ENCODE measurements at regions not wholly inside any gene's neighbourhood (a gene's known extent, or its start where the extent isn't known, plus 50 kb on each side); places are given as distances from the start of the nearest gene placed in this dataset.
A peak's percentile ranks its signal among the peaks of the same experiment; 100 is the strongest.
"Not testable (repeated sequence)": the region's sequence is repeated elsewhere in the genome, so short reads cannot be mapped to it uniquely, and the experiment has no call there.

- DNase-seq (ENCODE audit: low spot score), result no peak
Measured at GRCh38 chr1:60950224-60951063, 131.9 kb upstream of the NFIA start.

DNA sequence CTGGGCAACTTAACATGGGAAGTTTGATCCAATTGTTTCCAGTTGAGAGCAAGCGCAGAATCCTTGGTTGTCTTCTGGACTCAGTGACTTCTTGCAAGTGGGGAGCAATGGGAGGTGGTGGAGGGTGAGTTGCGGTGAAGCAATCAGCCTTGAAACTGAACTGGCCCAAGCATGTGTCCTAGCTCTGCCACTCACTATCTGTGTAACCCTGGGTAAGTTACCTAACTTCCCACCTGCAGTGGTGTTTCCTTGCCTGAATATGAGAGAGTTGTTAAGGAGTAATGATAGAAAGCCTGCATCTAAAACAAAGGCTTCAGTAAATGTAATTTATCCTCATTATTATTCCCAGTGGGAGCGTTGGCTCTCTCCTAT, 132.5 kb upstream of the NFIA start:
- no peak for DNase-seq (ENCODE audit: low spot score)

GRCh38 chr1:60949154-60949825, 133.1 kb upstream of the NFIA start:
- DNase-seq (ENCODE audit: low spot score), result no peak

GRCh38 chr1:60948486-60948885, 133.9 kb upstream of the NFIA start:
- no peak for DNase-seq (ENCODE audit: low spot score)

DNA sequence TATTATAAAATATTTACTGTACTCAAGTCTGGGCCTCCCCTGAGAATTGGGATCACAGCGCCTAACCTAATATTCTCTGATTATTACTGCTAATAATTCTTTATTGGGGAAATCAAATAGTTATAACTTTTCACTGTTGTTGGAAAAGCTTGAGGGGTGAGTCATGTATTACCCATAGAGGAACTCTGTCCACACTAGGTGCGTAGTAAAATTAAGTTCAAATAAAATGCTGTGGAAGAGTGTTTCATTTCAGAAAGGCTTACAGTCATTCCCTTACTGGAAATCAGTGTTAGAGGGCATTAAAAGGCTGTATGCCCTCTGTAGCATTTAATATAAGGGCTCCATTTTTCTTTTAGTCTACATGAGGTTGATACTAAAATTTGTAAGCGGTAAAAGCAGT, 135.0 kb upstream of the NFIA start:
- DNase-seq (ENCODE audit: low spot score), result no peak

DNA sequence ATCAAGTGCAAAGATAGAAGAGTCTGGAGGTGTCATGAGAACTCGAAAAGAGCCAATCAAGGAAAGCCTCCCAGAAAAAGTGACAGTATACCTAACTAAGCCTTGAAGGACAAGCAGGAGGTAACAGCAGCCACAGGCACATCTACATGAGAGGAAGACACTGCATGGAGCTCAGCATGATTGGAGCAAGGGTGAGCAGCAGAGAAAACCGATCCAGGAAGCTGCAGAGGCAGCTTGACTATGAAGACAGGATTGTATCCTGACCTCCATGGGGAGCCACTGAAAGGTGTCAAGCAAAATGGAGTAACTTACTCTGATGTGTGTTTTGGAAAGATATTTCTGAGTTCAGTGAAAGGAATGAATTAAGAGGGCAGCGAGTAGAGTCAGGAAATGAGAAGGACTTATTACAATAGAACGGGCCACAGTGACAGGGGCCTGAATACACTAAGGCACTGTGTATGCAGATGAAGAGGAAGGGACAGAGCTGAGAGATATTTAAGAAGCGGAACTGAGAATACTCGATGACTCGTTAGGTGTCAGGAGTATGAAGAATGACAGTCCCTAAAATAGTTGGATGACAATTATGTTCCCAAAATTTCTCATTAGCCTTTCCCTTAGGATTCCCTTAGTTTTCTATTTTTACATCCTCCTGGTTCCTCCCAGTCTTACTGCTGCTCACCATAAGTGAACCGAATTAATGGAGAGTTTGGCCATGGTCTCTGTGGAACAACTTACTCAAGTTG, 139.3 kb upstream of the NFIA start:
- no peak for DNase-seq (ENCODE audit: low spot score)

- DNase-seq (ENCODE audit: low spot score), result no peak
Measured at GRCh38 chr1:60942291-60942690, 140.1 kb upstream of the NFIA start.

GRCh38 chr1:60940685-60941084, 141.7 kb upstream of the NFIA start:
- DNase-seq (ENCODE audit: low spot score), result not testable (repeated sequence)

DNA sequence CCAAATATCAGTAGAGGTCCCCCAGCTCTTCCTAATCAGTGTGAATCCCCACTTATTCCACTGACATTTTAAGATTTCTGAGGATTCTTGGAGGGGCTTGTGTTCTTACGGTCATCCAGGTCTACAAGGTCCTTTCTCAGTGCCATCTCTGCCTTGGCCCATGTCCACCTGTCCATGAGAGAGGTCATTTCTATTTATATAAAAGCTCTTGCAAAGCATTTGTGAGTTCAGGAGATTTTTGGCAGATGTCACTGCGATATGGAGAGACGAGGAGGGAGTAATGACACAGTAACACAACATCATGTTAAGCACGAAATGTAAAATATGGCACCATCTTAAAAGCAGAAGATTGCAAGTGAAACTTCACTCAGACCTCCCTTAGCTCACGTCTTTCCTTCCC, 144.6 kb upstream of the NFIA start:
- no peak for DNase-seq (ENCODE audit: low spot score)

DNA sequence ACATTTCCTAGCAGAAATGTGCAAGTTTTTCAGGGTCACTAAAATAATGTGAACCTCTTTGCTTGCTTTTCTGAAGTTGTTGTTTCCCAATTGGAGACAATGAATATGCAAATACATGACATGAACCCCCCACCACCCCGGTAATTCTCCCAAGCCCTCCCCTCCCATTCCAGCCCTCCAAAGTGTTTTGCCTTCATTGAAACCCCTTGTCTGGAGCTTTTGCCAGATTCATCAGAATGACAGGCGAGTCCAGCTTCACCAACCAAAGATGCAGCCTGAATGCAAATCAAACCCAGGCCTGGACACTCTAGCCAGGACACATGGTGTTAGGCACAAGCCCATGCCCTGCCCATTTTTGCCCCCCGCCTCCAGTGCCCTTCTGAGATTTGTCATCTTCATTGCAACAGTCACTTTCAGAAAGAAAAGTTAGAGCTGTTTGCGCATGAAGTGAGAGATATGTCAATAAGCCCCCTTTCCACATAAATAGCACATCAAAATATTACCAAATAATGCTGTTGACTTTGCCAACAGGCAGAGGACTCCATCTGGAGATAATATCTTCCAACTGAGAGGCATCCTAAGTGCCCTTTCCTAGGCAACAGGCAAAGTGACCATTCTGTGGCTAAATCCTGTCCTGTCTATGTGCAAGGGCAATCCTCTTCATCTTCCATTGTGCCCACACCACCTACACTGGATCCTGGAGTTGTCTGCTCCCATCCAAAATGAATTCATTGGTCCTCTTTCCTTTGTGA, 145.6 kb upstream of the NFIA start:
- no peak for DNase-seq (ENCODE audit: low spot score)

DNA sequence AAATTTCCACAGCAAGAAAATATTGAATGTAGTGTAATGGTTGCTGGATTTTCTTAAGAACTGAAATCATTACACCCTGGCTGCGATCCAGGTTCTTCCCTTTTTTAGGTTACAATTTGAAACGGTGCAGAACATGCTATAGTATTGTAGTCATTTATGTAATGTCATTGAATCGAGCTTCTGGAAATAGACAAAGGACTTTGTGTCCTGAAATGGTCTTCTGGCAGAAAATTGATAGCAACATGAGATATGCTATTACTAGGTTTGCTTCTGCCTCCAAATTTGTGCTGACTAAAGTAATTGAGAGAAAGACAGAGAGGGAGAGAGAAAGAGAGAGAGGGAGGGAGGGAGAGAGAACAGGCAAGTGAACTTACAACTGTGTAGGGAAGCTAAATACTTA, 146.2 kb upstream of the NFIA start:
- no peak for DNase-seq (ENCODE audit: low spot score)

DNA sequence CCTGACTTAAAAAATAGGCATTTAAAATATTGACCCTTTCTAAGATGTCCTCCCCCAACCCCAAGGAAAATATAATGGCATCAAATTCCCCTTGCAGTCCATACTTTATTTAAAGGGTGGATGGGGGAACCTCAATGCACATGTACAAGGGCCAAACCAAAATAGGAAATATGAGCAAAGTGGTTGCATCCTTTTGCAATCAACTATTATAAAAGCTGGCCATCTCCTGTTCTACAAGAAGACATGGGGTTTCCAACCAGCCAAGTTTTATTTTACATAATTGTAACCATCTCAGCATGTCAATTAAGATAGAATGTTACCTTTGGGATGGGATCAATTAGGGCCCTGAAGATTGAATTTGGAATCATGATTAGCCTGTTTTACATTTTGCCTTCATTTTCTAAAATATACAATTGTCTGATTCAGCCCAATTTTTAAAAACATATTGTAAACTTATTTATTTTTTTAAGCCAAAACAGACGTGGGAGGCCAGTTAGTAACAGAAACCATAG, 146.7 kb upstream of the NFIA start:
- DNase-seq (ENCODE audit: low spot score), result no peak

DNA sequence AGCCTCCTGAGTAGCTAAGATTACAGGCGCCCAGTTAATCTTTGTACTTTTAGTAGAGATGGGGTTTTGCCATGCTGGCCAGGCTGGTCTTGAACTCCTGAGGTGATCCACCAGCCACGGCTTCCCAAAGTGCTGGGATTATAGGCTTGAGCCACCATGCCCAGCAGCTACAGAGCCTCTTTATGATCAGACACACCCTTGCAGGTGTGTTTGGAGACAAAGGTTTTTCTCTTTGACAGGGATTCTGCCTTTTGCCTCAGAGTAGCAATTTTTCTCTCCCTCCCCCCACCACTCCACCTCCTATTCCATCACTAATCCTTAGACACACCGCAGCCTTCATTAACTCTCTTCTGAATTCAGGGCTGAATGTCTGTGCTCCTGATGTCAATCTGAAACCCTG, 152.2 kb upstream of the NFIA start:
- DNase-seq (ENCODE audit: low spot score), result no peak

DNA sequence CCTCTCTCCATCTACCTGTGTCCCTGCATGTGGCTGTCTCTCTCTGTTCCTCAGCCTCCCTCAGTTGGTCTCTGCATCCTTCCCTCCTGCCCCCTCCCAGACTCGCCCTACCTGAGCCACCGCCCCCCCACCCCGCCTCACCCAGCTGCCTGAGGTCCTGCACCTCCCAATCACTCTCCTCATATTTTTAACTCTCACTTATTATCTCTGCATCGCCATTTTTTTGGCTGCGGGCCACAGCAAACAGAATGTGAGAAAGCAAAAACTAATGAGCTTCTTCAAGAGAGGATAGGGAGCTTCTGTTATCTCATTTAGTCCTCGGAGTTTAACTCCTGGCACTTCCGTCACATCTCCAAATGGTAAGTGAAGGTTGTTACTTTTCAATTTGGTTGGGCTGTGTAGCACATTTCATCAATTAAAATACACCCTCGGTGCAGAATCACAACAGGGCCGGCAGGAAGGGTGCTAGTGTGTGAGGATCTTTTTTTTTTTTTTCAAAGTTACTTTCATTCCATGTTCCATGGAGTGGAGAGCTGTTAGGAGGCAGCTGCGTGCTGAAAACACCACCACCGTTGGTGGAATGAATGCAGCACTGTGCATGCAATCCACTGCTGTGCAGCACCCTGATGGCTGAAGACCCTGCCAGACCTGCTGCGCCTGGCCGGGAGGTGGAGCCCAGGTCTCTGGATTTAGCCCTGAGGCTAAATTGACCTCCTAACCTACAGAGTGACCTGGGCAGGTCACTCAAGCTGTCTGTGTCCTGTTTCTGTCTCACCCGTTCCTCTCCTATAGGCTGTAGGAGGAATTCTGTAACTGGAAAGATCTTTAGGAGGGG, 157.2 kb upstream of the NFIA start:
- DNase-seq (ENCODE audit: low spot score), result peak; percentile 48

GRCh38 chr1:60924165-60924564, 158.2 kb upstream of the NFIA start:
- DNase-seq (ENCODE audit: low spot score), result no peak

DNA sequence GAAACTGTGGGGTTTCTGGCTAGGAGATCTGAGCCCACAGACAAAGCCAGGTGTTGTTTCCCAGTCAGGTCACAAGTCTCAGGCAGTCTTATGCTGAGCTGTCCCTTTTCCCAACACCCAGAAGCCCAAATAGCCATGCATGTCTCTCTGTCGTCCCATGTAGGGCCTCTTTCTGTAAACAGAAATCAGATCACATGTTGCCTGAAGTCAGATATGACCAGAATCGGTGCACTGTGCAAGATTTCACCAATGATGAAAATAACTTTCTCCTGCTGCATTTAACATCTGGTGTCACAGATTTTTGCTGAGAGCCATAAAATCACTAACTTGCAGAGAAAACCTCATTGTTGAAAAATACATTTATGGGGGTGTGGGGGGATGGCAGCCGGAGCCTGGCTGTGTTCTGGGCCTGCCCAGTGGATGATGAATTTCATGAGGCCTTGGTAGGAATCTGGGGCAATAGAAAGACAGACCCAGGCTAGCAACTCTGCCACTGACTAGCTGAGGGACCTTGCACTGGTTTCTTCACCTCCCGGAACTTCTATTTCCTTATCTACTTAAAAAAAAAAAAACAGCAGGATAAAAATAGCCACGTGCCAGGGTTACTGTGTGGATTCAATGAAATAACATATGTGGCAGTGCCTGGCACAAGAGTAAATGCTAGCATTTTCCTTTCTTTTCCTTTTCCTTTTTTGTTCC, 158.8 kb upstream of the NFIA start:
- DNase-seq (ENCODE audit: low spot score), result no peak

DNA sequence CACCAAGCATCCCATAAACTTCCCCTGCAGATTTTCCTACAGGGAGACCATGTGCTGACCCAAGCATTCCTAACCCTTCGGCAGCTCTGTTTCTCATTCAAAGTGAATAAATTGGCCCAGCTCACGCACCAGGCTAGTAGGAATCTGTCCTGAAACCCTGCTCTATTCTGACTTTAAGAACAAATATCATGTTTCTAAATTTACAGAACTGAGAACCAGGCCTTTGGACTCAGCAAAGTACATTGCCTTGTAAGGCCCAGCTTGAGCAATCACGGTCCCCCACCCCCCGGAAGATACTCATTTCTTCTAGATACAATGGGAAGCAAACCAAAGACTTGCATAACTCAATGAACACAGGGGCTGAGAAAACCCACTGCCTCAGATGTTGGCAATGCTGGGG, 160.1 kb upstream of the NFIA start:
- DNase-seq (ENCODE audit: low spot score), result no peak

- no peak for DNase-seq (ENCODE audit: low spot score)
Measured at GRCh38 chr1:60921175-60921574, 161.2 kb upstream of the NFIA start.

DNA sequence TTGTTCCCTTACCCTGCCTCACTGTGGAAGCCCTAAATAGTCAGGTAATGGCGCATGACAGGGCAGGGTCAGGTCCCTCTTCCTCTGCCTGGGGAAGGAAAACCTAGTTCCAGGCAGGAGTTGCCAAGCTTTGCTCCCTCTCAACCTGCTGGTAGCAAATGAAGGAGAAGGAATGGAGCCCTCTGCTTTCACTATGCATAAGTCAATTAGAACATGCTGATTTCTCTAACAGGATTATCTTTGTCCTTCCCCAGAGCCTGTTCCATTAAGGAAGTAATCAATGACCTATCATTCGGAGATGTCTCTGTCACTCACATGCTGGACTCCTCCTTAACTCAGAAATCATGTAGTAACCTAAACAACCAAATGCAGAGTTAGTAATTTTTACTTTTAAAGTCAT, 161.8 kb upstream of the NFIA start:
- no peak for DNase-seq (ENCODE audit: low spot score)

- DNase-seq (ENCODE audit: low spot score), result no peak
Measured at GRCh38 chr1:60918867-60919266, 163.5 kb upstream of the NFIA start.

GRCh38 chr1:60916906-60917305, 165.5 kb upstream of the NFIA start:
- DNase-seq (ENCODE audit: low spot score), result no peak
